CD4-positive, CD25-positive, alpha-beta regulatory T cell (primary cell): ENCODE measurements at regions not wholly inside any gene's neighbourhood (a gene's known extent, or its start where the extent isn't known, plus 50 kb on each side); places are given as distances from the start of the nearest gene placed in this dataset.

ENCODE experiments used
- ATAC-seq, 2 donors: fragments of 150-1000 bp; cut with Tn5 transposase; one replicate each; pipeline ENCODE4 v1.10.0; 2021; ENCODE audit warnings: low read depth in 2 of 2, moderate number of reproducible peaks in 2 of 2, moderate library complexity in 1 of 2
- DNase-seq, 3 donors: peaks; one replicate each; pipeline versions ENCODE4 v3.0.0 to v3.0.0-alpha.2; 2012 to 2022; ENCODE audit warnings: mixed read lengths in 1 of 3
- H3K27ac ChIP-seq: one replicate; pipeline ENCODE4 v1.7.0; 2013; ENCODE audit warnings: mild to moderate bottlenecking, low read length; ENCODE audit not compliant: insufficient read depth, poor library complexity, severe bottlenecking
- H3K27me3 ChIP-seq: one replicate; pipeline ENCODE4 v1.7.0; 2013; ENCODE audit warnings: low read length; ENCODE audit not compliant: control insufficient read depth, insufficient read depth
- H3K36me3 ChIP-seq: one replicate; pipeline ENCODE4 v1.7.0; 2013; ENCODE audit warnings: mild to moderate bottlenecking, low read length, moderate library complexity; ENCODE audit not compliant: control insufficient read depth, insufficient read depth
- H3K4me1 ChIP-seq: 2 replicates; pipeline ENCODE4 v1.7.0; 2013; ENCODE audit warnings: mild to moderate bottlenecking, low read length; ENCODE audit not compliant: insufficient read depth, control insufficient read depth, poor library complexity, severe bottlenecking
- H3K4me3 ChIP-seq: one replicate; pipeline ENCODE4 v1.7.0; 2013; ENCODE audit warnings: low read depth, mild to moderate bottlenecking, low read length, moderate library complexity
- H3K9me3 ChIP-seq, 2 experiments: 1 replicate in 1 of 2; 2 replicates in 1 of 2; pipeline ENCODE4 v1.7.0; 2013; ENCODE audit warnings: low read length in 2 of 2, mild to moderate bottlenecking in 1 of 2, moderate library complexity in 1 of 2; ENCODE audit not compliant: control insufficient read depth in 2 of 2
- H3K27ac Mint-ChIP-seq, 3 donors: one replicate each; pipeline ENCODE4 v1.8.0; 2020 to 2022; ENCODE audit warnings: mild to moderate bottlenecking in 3 of 3, mixed read lengths in 3 of 3, moderate library complexity in 2 of 3
- H3K27me3 Mint-ChIP-seq: one replicate; pipeline ENCODE4 v1.8.0; 2022; ENCODE audit warnings: mild to moderate bottlenecking, mixed read lengths
- H3K36me3 Mint-ChIP-seq: one replicate; pipeline ENCODE4 v1.8.0; 2020; ENCODE audit warnings: mixed read lengths
- H3K4me1 Mint-ChIP-seq, 4 donors: one replicate each; pipeline ENCODE4 v1.8.0; 2020 to 2022; ENCODE audit warnings: mixed read lengths in 4 of 4, mild to moderate bottlenecking in 1 of 4
- H3K4me3 Mint-ChIP-seq, 4 donors: one replicate each; pipeline ENCODE4 v1.8.0; 2020 to 2022; ENCODE audit warnings: mild to moderate bottlenecking in 4 of 4, mixed read lengths in 4 of 4, moderate library complexity in 3 of 4
- H3K9me3 Mint-ChIP-seq, 7 donors: one replicate each; pipeline ENCODE4 v1.8.0; 2020 to 2022; ENCODE audit warnings: mixed read lengths in 7 of 7, mild to moderate bottlenecking in 3 of 7, moderate library complexity in 2 of 7

- Histone ChIP-seq H3K9me3 (no peaks in the 10 kb centered on the region), H3K4me1 (no peaks in the 10 kb centered on the region), H3K27ac (no peak overlapping the region), H3K36me3 (no peaks in the 10 kb centered on the region), H3K27me3 (no peaks in the 10 kb centered on the region), H3K4me3 (no peak overlapping the region)
- H3K9me3 Mint-ChIP-seq: peaks cover 0 to 5% (median 2%) of the 10 kb centered on the region in 7 donors
- no peaks in the 10 kb centered on the region for H3K4me1 Mint-ChIP-seq
- H3K36me3 Mint-ChIP-seq: no peaks in the 10 kb centered on the region
- ATAC-seq (no peak), DNase-seq (no peak)
- no peak overlapping the region for H3K27ac Mint-ChIP-seq
- H3K4me3 Mint-ChIP-seq: no peak overlapping the region
- peaks cover 5% of the 10 kb centered on the region for H3K27me3 Mint-ChIP-seq
These were observed 115.0 kb downstream of the CEP44 start for GRCh38 chr4:174398728-174399127.

- ATAC-seq (no peak), DNase-seq (no peak)
- H3K36me3 ChIP-seq: no peaks in the 10 kb centered on the region
- H3K4me1 Mint-ChIP-seq: no peaks in the 10 kb centered on the region
- no peaks in the 10 kb centered on the region for H3K9me3 ChIP-seq
- peaks cover 10% of the 10 kb centered on the region for H3K27me3 Mint-ChIP-seq
- H3K4me3 ChIP-seq: no peak overlapping the region
- H3K27ac Mint-ChIP-seq: no peak overlapping the region
- H3K4me1 ChIP-seq: no peaks in the 10 kb centered on the region
- no peak overlapping the region for H3K4me3 Mint-ChIP-seq
- H3K27ac ChIP-seq: no peak overlapping the region
- no peaks in the 10 kb centered on the region for H3K27me3 ChIP-seq
- peaks cover 0 to 5% (median 2%) of the 10 kb centered on the region in 7 donors for H3K9me3 Mint-ChIP-seq
- no peaks in the 10 kb centered on the region for H3K36me3 Mint-ChIP-seq
These were observed 113.8 kb downstream of the CEP44 start for GRCh38 chr4:174397366-174398155.

- DNase-seq (no peak), ATAC-seq (no peak)
- Mint-ChIP-seq H3K27ac (no peak overlapping the region), H3K9me3 (peaks cover 0 to 5% (median 0%) of the 10 kb centered on the region in 7 donors), H3K4me1 (no peaks in the 10 kb centered on the region), H3K27me3 (peaks cover 8% of the 10 kb centered on the region), H3K4me3 (no peak overlapping the region), H3K36me3 (no peaks in the 10 kb centered on the region)
- no peaks in the 10 kb centered on the region for H3K4me1 ChIP-seq
- H3K36me3 ChIP-seq: no peaks in the 10 kb centered on the region
- H3K4me3 ChIP-seq: no peak overlapping the region
- no peaks in the 10 kb centered on the region for H3K9me3 ChIP-seq
- H3K27me3 ChIP-seq: no peaks in the 10 kb centered on the region
- H3K27ac ChIP-seq: no peak overlapping the region
These were observed 112.9 kb downstream of the CEP44 start for GRCh38 chr4:174396599-174397110.

GRCh38 chr4:174394915-174395314, 111.2 kb downstream of the CEP44 start:
- Histone ChIP-seq H3K9me3 (no peaks in the 10 kb centered on the region), H3K27me3 (no peaks in the 10 kb centered on the region), H3K36me3 (no peaks in the 10 kb centered on the region), H3K4me3 (no peak overlapping the region), H3K27ac (no peak overlapping the region), H3K4me1 (no peaks in the 10 kb centered on the region)
- Mint-ChIP-seq H3K4me1 (no peaks in the 10 kb centered on the region), H3K9me3 (peaks cover 0 to 5% (median 0%) of the 10 kb centered on the region in 7 donors), H3K27ac (no peak overlapping the region), H3K36me3 (no peaks in the 10 kb centered on the region), H3K27me3 (peaks cover 5% of the 10 kb centered on the region), H3K4me3 (no peak overlapping the region)
- ATAC-seq (no peak), DNase-seq (peak in 1 of 3 donors; percentile 23)

- H3K36me3 Mint-ChIP-seq: no peaks in the 10 kb centered on the region
- H3K9me3 Mint-ChIP-seq: peaks cover 0 to 3% (median 0%) of the 10 kb centered on the region in 7 donors
- H3K27ac Mint-ChIP-seq: no peak overlapping the region
- H3K27me3 Mint-ChIP-seq: peaks cover 5% of the 10 kb centered on the region
- Histone ChIP-seq H3K4me3 (no peak overlapping the region), H3K27me3 (no peaks in the 10 kb centered on the region), H3K36me3 (no peaks in the 10 kb centered on the region), H3K4me1 (no peaks in the 10 kb centered on the region), H3K9me3 (no peaks in the 10 kb centered on the region), H3K27ac (no peak overlapping the region)
- DNase-seq (no peak), ATAC-seq (no peak)
- no peaks in the 10 kb centered on the region for H3K4me1 Mint-ChIP-seq
- no peak overlapping the region for H3K4me3 Mint-ChIP-seq
These were observed 105.7 kb downstream of the CEP44 start for GRCh38 chr4:174389439-174389838.

- no peak overlapping the region for H3K4me3 Mint-ChIP-seq
- DNase-seq (no peak), ATAC-seq (no peak)
- H3K27ac Mint-ChIP-seq: no peak overlapping the region
- no peaks in the 10 kb centered on the region for H3K36me3 Mint-ChIP-seq
- H3K27me3 ChIP-seq: no peaks in the 10 kb centered on the region
- H3K9me3 Mint-ChIP-seq: peaks cover 0 to 3% (median 0%) of the 10 kb centered on the region in 7 donors
- H3K27me3 Mint-ChIP-seq: peaks cover 5% of the 10 kb centered on the region
- no peaks in the 10 kb centered on the region for H3K36me3 ChIP-seq
- H3K4me3 ChIP-seq: no peak overlapping the region
- H3K4me1 Mint-ChIP-seq: no peaks in the 10 kb centered on the region
- H3K9me3 ChIP-seq: no peaks in the 10 kb centered on the region
- no peak overlapping the region for H3K27ac ChIP-seq
- H3K4me1 ChIP-seq: no peaks in the 10 kb centered on the region
These were observed 104.9 kb downstream of the CEP44 start for GRCh38 chr4:174388461-174389145.

GRCh38 chr4:174387721-174388120, 104.0 kb downstream of the CEP44 start:
- H3K4me1 Mint-ChIP-seq: no peaks in the 10 kb centered on the region
- no peaks in the 10 kb centered on the region for H3K27me3 Mint-ChIP-seq
- DNase-seq (no peak), ATAC-seq (no peak)
- no peaks in the 10 kb centered on the region for H3K4me1 ChIP-seq
- H3K4me3 Mint-ChIP-seq: no peak overlapping the region
- no peaks in the 10 kb centered on the region for H3K36me3 Mint-ChIP-seq
- H3K9me3 Mint-ChIP-seq: peaks cover 0 to 3% (median 0%) of the 10 kb centered on the region in 7 donors
- no peak overlapping the region for H3K27ac ChIP-seq
- H3K36me3 ChIP-seq: no peaks in the 10 kb centered on the region
- no peak overlapping the region for H3K4me3 ChIP-seq
- H3K27me3 ChIP-seq: no peaks in the 10 kb centered on the region
- H3K9me3 ChIP-seq: no peaks in the 10 kb centered on the region
- H3K27ac Mint-ChIP-seq: no peak overlapping the region
